NT2/D1 (cell line): ENCODE measurements at regions not wholly inside any gene's neighbourhood (a gene's known extent, or its start where the extent isn't known, plus 50 kb on each side); places are given as distances from the start of the nearest gene placed in this dataset.

ENCODE experiments used
- SUZ12 ChIP-seq: IDR thresholded peaks from 2 replicates; pipeline ENCODE4 v1.6.1; 2011; ENCODE audit not compliant: insufficient read length, insufficient read depth; ENCODE audit errors: extremely low read depth
- YY1 ChIP-seq: IDR thresholded peaks from 2 replicates; pipeline ENCODE4 v1.6.1; 2011; ENCODE audit not compliant: insufficient read length, insufficient read depth
- ZNF274 ChIP-seq: IDR thresholded peaks from 2 replicates; pipeline ENCODE4 v1.6.1; 2011; ENCODE audit warnings: mild to moderate bottlenecking, low read depth, low read length

DNA sequence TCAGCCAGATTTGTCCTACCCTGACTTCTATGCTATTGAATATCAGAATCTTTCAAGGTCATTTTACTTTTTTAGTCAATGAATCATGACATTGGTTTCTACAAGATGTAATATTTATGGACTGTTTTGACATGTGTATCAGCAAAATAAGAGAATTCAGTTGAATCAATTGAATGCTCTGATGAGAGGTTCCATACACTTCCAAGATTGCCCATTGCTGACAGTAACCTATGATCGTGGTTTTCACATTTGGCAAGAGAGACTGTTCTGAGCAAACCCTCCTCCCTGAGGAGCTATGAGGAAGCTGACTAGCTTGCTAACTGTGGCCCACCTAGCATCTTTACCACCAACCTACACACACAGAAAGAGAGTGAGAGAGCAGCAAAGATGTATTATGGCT lies 56.7 kb upstream of the FST start:
- no peak for TF ChIP-seq ZNF274
- no peak for TF ChIP-seq SUZ12
- TF ChIP-seq YY1, result no peak
